GM23338 (cell line): ENCODE measurements at regions not wholly inside any gene's neighbourhood (a gene's known extent, or its start where the extent isn't known, plus 50 kb on each side); places are given as distances from the start of the nearest gene placed in this dataset.

Source experiments
- CREB1 ChIP-seq: fragments of 250-450 bp; sonication (Bioruptor Pico); IDR thresholded peaks from 2 replicates; pipeline ENCODE4 v1.5.0; 2020; ENCODE audit warnings: low read depth, mild to moderate bottlenecking, moderate library complexity
- EZH2 ChIP-seq: fragments of 200-600 bp; sonication (generic); IDR thresholded peaks from one replicate; pipeline ENCODE4 v1.8.0; 2017; ENCODE audit warnings: antibody characterized with exemption, mild to moderate bottlenecking, low read depth; ENCODE audit not compliant: unreplicated experiment
- EZH2phosphoT487 ChIP-seq: fragments of 200-600 bp; sonication (generic); IDR thresholded peaks from one replicate; pipeline ENCODE4 v1.8.1; 2018; ENCODE audit warnings: antibody characterized with exemption; ENCODE audit not compliant: unreplicated experiment
- JUNB ChIP-seq: IDR thresholded peaks from one replicate; pipeline ENCODE4 v1.6.1; 2016; ENCODE audit warnings: antibody characterized with exemption; ENCODE audit not compliant: unreplicated experiment
- NANOG ChIP-seq: IDR thresholded peaks from 2 replicates; pipeline ENCODE4 v1.6.1; 2016; ENCODE audit warnings: antibody characterized with exemption, borderline replicate concordance
- POLR2AphosphoS5 ChIP-seq: IDR thresholded peaks from 2 replicates; pipeline ENCODE4 v1.6.1; 2016; ENCODE audit warnings: antibody characterized with exemption, low read depth
- TF ChIP-seq, protein P1 (sequence below): IDR thresholded peaks from one replicate; pipeline ENCODE4 v1.6.1; 2018; ENCODE audit warnings: antibody characterized with exemption; ENCODE audit not compliant: unreplicated experiment
- TF ChIP-seq, protein P2 (sequence below), 2 experiments: fragments of 200-600 bp in 1 of 2; sonication (generic) in 1 of 2; conservative IDR thresholded peaks; 2 replicates each; pipeline versions ENCODE4 v1.5.1 to v1.6.1; 2016 to 2017; ENCODE audit warnings: antibody characterized with exemption in 2 of 2, low read depth in 2 of 2, mild to moderate bottlenecking in 2 of 2, moderate library complexity in 1 of 2
- TF ChIP-seq, protein P3 (sequence below): fragments of 250-450 bp; sonication (Bioruptor Pico); IDR thresholded peaks from 2 replicates; pipeline ENCODE4 v1.5.0; 2020; ENCODE audit warnings: mild to moderate bottlenecking, moderate library complexity

DNA sequence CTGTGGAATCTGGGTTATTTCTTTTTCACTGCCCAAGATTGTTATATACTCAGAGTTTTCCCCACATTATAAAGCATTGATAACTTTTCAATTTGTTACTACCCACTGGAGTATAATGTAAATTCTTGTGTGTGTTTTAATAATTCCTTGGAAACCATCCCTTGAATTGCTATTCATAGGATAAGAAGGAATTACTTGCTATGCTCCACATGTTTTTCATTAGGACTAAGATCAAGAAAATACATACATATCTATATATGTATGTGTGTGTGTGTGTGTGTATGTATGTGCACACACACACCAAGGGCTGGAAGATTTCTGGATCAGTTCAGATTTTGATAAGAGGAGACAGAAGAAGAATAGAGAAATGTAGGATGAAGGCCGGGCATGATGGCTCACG lies 206.4 kb upstream of the JADE1 start:
- TF ChIP-seq, protein P1, sequence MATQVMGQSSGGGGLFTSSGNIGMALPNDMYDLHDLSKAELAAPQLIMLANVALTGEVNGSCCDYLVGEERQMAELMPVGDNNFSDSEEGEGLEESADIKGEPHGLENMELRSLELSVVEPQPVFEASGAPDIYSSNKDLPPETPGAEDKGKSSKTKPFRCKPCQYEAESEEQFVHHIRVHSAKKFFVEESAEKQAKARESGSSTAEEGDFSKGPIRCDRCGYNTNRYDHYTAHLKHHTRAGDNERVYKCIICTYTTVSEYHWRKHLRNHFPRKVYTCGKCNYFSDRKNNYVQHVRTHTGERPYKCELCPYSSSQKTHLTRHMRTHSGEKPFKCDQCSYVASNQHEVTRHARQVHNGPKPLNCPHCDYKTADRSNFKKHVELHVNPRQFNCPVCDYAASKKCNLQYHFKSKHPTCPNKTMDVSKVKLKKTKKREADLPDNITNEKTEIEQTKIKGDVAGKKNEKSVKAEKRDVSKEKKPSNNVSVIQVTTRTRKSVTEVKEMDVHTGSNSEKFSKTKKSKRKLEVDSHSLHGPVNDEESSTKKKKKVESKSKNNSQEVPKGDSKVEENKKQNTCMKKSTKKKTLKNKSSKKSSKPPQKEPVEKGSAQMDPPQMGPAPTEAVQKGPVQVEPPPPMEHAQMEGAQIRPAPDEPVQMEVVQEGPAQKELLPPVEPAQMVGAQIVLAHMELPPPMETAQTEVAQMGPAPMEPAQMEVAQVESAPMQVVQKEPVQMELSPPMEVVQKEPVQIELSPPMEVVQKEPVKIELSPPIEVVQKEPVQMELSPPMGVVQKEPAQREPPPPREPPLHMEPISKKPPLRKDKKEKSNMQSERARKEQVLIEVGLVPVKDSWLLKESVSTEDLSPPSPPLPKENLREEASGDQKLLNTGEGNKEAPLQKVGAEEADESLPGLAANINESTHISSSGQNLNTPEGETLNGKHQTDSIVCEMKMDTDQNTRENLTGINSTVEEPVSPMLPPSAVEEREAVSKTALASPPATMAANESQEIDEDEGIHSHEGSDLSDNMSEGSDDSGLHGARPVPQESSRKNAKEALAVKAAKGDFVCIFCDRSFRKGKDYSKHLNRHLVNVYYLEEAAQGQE, result no peak
- TF ChIP-seq, protein P2, sequence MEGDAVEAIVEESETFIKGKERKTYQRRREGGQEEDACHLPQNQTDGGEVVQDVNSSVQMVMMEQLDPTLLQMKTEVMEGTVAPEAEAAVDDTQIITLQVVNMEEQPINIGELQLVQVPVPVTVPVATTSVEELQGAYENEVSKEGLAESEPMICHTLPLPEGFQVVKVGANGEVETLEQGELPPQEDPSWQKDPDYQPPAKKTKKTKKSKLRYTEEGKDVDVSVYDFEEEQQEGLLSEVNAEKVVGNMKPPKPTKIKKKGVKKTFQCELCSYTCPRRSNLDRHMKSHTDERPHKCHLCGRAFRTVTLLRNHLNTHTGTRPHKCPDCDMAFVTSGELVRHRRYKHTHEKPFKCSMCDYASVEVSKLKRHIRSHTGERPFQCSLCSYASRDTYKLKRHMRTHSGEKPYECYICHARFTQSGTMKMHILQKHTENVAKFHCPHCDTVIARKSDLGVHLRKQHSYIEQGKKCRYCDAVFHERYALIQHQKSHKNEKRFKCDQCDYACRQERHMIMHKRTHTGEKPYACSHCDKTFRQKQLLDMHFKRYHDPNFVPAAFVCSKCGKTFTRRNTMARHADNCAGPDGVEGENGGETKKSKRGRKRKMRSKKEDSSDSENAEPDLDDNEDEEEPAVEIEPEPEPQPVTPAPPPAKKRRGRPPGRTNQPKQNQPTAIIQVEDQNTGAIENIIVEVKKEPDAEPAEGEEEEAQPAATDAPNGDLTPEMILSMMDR (conservative IDR thresholded peaks at IDR 0.05; ENCODE audit: low read depth in 2 of 2), result no peak
- TF ChIP-seq JUNB (no peak), EZH2 (no peak), EZH2phosphoT487 (no peak), NANOG (no peak), POLR2AphosphoS5 (no peak), CREB1 (CRISPR knock-in tag) (no peak)
- TF ChIP-seq, protein P3, sequence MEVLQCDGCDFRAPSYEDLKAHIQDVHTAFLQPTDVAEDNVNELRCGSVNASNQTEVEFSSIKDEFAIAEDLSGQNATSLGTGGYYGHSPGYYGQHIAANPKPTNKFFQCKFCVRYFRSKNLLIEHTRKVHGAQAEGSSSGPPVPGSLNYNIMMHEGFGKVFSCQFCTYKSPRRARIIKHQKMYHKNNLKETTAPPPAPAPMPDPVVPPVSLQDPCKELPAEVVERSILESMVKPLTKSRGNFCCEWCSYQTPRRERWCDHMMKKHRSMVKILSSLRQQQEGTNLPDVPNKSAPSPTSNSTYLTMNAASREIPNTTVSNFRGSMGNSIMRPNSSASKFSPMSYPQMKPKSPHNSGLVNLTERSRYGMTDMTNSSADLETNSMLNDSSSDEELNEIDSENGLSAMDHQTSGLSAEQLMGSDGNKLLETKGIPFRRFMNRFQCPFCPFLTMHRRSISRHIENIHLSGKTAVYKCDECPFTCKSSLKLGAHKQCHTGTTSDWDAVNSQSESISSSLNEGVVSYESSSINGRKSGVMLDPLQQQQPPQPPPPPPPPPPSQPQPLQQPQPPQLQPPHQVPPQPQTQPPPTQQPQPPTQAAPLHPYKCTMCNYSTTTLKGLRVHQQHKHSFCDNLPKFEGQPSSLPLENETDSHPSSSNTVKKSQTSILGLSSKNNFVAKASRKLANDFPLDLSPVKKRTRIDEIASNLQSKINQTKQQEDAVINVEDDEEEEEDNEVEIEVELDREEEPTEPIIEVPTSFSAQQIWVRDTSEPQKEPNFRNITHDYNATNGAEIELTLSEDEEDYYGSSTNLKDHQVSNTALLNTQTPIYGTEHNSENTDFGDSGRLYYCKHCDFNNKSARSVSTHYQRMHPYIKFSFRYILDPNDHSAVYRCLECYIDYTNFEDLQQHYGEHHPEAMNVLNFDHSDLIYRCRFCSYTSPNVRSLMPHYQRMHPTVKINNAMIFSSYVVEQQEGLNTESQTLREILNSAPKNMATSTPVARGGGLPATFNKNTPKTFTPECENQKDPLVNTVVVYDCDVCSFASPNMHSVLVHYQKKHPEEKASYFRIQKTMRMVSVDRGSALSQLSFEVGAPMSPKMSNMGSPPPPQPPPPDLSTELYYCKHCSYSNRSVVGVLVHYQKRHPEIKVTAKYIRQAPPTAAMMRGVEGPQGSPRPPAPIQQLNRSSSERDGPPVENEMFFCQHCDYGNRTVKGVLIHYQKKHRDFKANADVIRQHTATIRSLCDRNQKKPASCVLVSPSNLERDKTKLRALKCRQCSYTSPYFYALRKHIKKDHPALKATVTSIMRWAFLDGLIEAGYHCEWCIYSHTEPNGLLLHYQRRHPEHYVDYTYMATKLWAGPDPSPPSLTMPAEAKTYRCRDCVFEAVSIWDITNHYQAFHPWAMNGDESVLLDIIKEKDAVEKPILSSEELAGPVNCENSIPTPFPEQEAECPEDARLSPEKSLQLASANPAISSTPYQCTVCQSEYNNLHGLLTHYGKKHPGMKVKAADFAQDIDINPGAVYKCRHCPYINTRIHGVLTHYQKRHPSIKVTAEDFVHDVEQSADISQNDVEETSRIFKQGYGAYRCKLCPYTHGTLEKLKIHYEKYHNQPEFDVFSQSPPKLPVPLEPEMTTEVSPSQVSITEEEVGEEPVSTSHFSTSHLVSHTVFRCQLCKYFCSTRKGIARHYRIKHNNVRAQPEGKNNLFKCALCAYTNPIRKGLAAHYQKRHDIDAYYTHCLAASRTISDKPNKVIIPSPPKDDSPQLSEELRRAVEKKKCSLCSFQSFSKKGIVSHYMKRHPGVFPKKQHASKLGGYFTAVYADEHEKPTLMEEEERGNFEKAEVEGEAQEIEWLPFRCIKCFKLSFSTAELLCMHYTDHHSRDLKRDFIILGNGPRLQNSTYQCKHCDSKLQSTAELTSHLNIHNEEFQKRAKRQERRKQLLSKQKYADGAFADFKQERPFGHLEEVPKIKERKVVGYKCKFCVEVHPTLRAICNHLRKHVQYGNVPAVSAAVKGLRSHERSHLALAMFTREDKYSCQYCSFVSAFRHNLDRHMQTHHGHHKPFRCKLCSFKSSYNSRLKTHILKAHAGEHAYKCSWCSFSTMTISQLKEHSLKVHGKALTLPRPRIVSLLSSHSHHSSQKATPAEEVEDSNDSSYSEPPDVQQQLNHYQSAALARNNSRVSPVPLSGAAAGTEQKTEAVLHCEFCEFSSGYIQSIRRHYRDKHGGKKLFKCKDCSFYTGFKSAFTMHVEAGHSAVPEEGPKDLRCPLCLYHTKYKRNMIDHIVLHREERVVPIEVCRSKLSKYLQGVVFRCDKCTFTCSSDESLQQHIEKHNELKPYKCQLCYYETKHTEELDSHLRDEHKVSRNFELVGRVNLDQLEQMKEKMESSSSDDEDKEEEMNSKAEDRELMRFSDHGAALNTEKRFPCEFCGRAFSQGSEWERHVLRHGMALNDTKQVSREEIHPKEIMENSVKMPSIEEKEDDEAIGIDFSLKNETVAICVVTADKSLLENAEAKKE (CRISPR knock-in tag), result no peak
